ENCODE measurements at regions not wholly inside any gene's neighbourhood (a gene's known extent, or its start where the extent isn't known, plus 50 kb on each side); places are given as distances from the start of the nearest gene placed in this dataset.

DNA sequence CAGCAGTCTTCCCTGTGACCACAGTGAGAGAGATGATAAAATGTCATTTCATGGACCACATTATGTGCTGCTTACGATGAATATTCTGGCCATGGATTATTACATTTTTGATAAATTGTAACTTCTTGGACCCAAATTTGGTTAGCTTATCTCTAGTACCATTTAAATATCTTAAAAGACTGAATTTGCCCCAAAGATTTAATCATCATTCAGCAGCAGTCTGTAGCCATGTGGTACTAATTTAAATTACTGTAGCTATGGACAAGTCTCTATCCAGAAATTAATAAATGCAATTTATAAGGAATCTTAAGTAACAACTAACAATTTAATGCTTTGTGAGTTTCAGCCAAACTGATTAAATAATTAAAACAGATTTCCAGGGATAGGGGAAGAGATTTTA, 644.9 kb upstream of the FANCL start:
- Histone ChIP-seq H3K79me2 (ENCODE audit: insufficient read depth, low read length) (no peaks in the 10 kb centered on the region), H3K4me1 (ENCODE audit: insufficient read depth, low read length) (no peaks in the 10 kb centered on the region), H3K9ac (ENCODE audit: low read depth, low read length) (no peak overlapping the region), H3K4me3 (ENCODE audit: low read depth in 1 of 2, low read length in 2 of 2) (no peak overlapping the region), H4K20me1 (ENCODE audit: insufficient read depth, low read length) (no peaks in the 10 kb centered on the region), H3K27ac (ENCODE audit: low read length) (no peak overlapping the region), H3K27me3 (ENCODE audit: insufficient read depth, low read length, poor library complexity) (no peaks in the 10 kb centered on the region), H3K9me3 (ENCODE audit: insufficient read depth, low read length, severe bottlenecking) (no peaks in the 10 kb centered on the region), H3K4me2 (ENCODE audit: insufficient read depth, low read length) (no peak overlapping the region), H3K36me3 (ENCODE audit: insufficient read depth, low read length) (no peaks in the 10 kb centered on the region), H2AFZ (ENCODE audit: low read depth, low read length) (no peak overlapping the region)
- ATAC-seq (ENCODE audit: insufficient read depth, low read depth) (no peak), DNase-seq (no peak)
- no peak for TF ChIP-seq EZH2 (IDR thresholded peaks at IDR 0.05; ENCODE audit: borderline replicate concordance, low read depth, low read length, severe bottlenecking)
- TF ChIP-seq, protein P1, sequence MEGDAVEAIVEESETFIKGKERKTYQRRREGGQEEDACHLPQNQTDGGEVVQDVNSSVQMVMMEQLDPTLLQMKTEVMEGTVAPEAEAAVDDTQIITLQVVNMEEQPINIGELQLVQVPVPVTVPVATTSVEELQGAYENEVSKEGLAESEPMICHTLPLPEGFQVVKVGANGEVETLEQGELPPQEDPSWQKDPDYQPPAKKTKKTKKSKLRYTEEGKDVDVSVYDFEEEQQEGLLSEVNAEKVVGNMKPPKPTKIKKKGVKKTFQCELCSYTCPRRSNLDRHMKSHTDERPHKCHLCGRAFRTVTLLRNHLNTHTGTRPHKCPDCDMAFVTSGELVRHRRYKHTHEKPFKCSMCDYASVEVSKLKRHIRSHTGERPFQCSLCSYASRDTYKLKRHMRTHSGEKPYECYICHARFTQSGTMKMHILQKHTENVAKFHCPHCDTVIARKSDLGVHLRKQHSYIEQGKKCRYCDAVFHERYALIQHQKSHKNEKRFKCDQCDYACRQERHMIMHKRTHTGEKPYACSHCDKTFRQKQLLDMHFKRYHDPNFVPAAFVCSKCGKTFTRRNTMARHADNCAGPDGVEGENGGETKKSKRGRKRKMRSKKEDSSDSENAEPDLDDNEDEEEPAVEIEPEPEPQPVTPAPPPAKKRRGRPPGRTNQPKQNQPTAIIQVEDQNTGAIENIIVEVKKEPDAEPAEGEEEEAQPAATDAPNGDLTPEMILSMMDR (IDR thresholded peaks at IDR 0.05; ENCODE audit: borderline replicate concordance, extremely low read depth, low read length, poor library complexity, severe bottlenecking): no peak

DNA sequence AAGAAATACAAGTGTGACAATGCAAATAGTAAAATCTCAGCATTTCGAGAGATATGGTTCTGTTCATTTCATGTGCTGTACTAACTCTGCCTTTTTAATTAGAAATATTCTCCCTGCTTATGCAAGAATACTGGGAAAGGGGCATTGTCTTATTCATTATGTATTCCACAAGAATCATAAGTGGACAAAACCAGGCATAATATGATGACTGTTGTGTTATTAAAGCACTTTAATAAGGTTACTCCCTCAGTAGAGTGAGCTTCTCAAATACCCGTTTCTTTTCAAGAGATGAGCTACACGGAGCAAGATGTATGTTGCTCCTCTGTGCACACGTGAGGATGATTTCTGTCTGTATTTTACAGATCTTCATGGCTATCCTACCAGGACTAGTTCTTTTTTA, 638.7 kb upstream of the FANCL start:
- no peaks in the 10 kb centered on the region for H3K79me2 ChIP-seq (ENCODE audit: insufficient read depth, low read length)
- no peaks in the 10 kb centered on the region for H4K20me1 ChIP-seq (ENCODE audit: insufficient read depth, low read length)
- no peak overlapping the region for H3K27ac ChIP-seq (ENCODE audit: low read length)
- no peak overlapping the region for H2AFZ ChIP-seq (ENCODE audit: low read depth, low read length)
- ATAC-seq (ENCODE audit: insufficient read depth, low read depth) (no peak), DNase-seq (no peak)
- no peaks in the 10 kb centered on the region for H3K27me3 ChIP-seq (ENCODE audit: insufficient read depth, low read length, poor library complexity)
- no peak overlapping the region for H3K4me3 ChIP-seq (ENCODE audit: low read depth in 1 of 2, low read length in 2 of 2)
- H3K9me3 ChIP-seq (ENCODE audit: insufficient read depth, low read length, severe bottlenecking): no peaks in the 10 kb centered on the region
- H3K9ac ChIP-seq (ENCODE audit: low read depth, low read length): no peak overlapping the region
- TF ChIP-seq EZH2 (IDR thresholded peaks at IDR 0.05; ENCODE audit: borderline replicate concordance, low read depth, low read length, severe bottlenecking): no peak
- TF ChIP-seq, protein P1 (IDR thresholded peaks at IDR 0.05; ENCODE audit: borderline replicate concordance, extremely low read depth, low read length, poor library complexity, severe bottlenecking): no peak
- no peaks in the 10 kb centered on the region for H3K4me1 ChIP-seq (ENCODE audit: insufficient read depth, low read length)
- H3K36me3 ChIP-seq (ENCODE audit: insufficient read depth, low read length): no peaks in the 10 kb centered on the region
- no peak overlapping the region for H3K4me2 ChIP-seq (ENCODE audit: insufficient read depth, low read length)

DNA sequence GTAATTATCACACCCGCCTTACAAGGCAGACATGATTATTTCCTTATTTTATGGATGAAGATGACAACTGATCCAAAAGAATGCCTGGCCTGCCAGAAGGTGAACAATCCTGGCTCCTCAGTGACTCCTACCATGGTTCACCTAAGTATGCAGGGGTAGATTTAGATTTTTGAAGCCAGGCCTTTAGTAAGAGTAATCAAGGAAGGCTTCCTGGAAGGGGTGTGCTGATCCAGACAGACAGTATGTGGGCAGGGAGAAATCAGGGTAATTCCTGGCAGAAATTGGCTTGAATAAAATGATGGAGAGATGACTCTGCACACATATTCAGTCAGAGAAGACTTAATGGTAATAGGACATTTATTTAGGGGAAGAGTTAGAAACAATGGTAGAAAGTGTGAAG, 637.7 kb upstream of the FANCL start:
- Histone ChIP-seq H4K20me1 (ENCODE audit: insufficient read depth, low read length) (no peaks in the 10 kb centered on the region), H3K9ac (ENCODE audit: low read depth, low read length) (no peak overlapping the region), H3K79me2 (ENCODE audit: insufficient read depth, low read length) (no peaks in the 10 kb centered on the region), H3K4me3 (ENCODE audit: low read depth in 1 of 2, low read length in 2 of 2) (no peak overlapping the region), H3K9me3 (ENCODE audit: insufficient read depth, low read length, severe bottlenecking) (no peaks in the 10 kb centered on the region), H3K27me3 (ENCODE audit: insufficient read depth, low read length, poor library complexity) (no peaks in the 10 kb centered on the region), H2AFZ (ENCODE audit: low read depth, low read length) (no peak overlapping the region), H3K4me2 (ENCODE audit: insufficient read depth, low read length) (no peak overlapping the region), H3K4me1 (ENCODE audit: insufficient read depth, low read length) (no peaks in the 10 kb centered on the region), H3K27ac (ENCODE audit: low read length) (no peak overlapping the region), H3K36me3 (ENCODE audit: insufficient read depth, low read length) (no peaks in the 10 kb centered on the region)
- DNase-seq: no peak
- no peak for ATAC-seq (ENCODE audit: insufficient read depth, low read depth)
- TF ChIP-seq EZH2 (IDR thresholded peaks at IDR 0.05; ENCODE audit: borderline replicate concordance, low read depth, low read length, severe bottlenecking): no peak
- TF ChIP-seq, protein P1 (IDR thresholded peaks at IDR 0.05; ENCODE audit: borderline replicate concordance, extremely low read depth, low read length, poor library complexity, severe bottlenecking): no peak

DNA sequence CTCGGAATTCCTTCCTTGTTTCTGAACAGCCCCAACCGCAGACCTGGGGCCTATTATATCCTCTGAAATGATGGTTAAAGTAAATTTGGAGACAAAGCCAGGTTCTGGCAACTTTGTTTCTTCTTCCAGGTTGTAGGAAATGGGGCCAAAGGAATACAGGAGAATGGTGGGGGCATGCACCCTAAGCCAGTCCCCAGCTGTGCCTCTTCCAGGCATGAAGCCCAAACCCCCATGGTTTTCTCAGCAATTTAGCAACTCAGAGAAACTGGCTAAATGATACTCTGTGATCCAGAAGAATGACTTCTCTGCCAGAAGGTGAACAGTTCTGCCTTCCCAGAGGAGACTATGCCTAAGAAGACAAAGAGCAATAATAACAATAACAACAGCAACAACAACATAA, 635.0 kb upstream of the FANCL start:
- no peak for DNase-seq
- H4K20me1 ChIP-seq (ENCODE audit: insufficient read depth, low read length): no peaks in the 10 kb centered on the region
- no peak overlapping the region for H3K4me2 ChIP-seq (ENCODE audit: insufficient read depth, low read length)
- H3K4me3 ChIP-seq (ENCODE audit: low read depth in 1 of 2, low read length in 2 of 2): no peak overlapping the region
- H3K4me1 ChIP-seq (ENCODE audit: insufficient read depth, low read length): no peaks in the 10 kb centered on the region
- no peaks in the 10 kb centered on the region for H3K79me2 ChIP-seq (ENCODE audit: insufficient read depth, low read length)
- no peak for ATAC-seq (ENCODE audit: insufficient read depth, low read depth)
- H3K27me3 ChIP-seq (ENCODE audit: insufficient read depth, low read length, poor library complexity): no peaks in the 10 kb centered on the region
- H3K36me3 ChIP-seq (ENCODE audit: insufficient read depth, low read length): no peaks in the 10 kb centered on the region
- H3K9me3 ChIP-seq (ENCODE audit: insufficient read depth, low read length, severe bottlenecking): no peaks in the 10 kb centered on the region
- TF ChIP-seq EZH2 (IDR thresholded peaks at IDR 0.05; ENCODE audit: borderline replicate concordance, low read depth, low read length, severe bottlenecking): no peak
- TF ChIP-seq, protein P1 (IDR thresholded peaks at IDR 0.05; ENCODE audit: borderline replicate concordance, extremely low read depth, low read length, poor library complexity, severe bottlenecking): no peak
- H2AFZ ChIP-seq (ENCODE audit: low read depth, low read length): no peak overlapping the region
- no peak overlapping the region for H3K9ac ChIP-seq (ENCODE audit: low read depth, low read length)
- H3K27ac ChIP-seq (ENCODE audit: low read length): no peak overlapping the region
